DND-41 (cell line): ENCODE measurements at regions not wholly inside any gene's neighbourhood (a gene's known extent, or its start where the extent isn't known, plus 50 kb on each side); places are given as distances from the start of the nearest gene placed in this dataset.
"Not testable (repeated sequence)": the region's sequence is repeated elsewhere in the genome, so short reads cannot be mapped to it uniquely, and the experiment has no call there.

Experiments
- ATAC-seq: fragments of 200-7000 bp; cut with Tn5 transposase; 3 replicates; pipeline ENCODE4 v1.9.1; 2021; ENCODE audit warnings: low read depth; ENCODE audit not compliant: insufficient read depth
- DNase-seq: peaks from one replicate; pipeline ENCODE4 v3.0.0-alpha.2; 2020
- H2AFZ ChIP-seq: 2 replicates; pipeline ENCODE4 v1.6.0; 2012; ENCODE audit warnings: low read depth, low read length
- H3K27ac ChIP-seq: 2 replicates; pipeline ENCODE4 v1.5.1; 2012; ENCODE audit warnings: low read length, inconsistent platforms
- H3K27me3 ChIP-seq: fragments of 200-600 bp; sonication (generic); 2 replicates; pipeline ENCODE4 v1.6.0; 2012; ENCODE audit warnings: low read length, mild to moderate bottlenecking, inconsistent platforms; ENCODE audit not compliant: insufficient read depth, poor library complexity
- H3K36me3 ChIP-seq: 2 replicates; pipeline ENCODE4 v1.5.1; 2012; ENCODE audit warnings: low read length, inconsistent platforms; ENCODE audit not compliant: insufficient read depth
- H3K4me1 ChIP-seq: 2 replicates; pipeline ENCODE4 v1.5.1; 2012; ENCODE audit warnings: mild to moderate bottlenecking, low read length; ENCODE audit not compliant: insufficient read depth
- H3K4me2 ChIP-seq: 2 replicates; pipeline ENCODE4 v1.6.0; 2012; ENCODE audit warnings: mild to moderate bottlenecking, moderate library complexity, low read length, inconsistent platforms; ENCODE audit not compliant: insufficient read depth
- H3K4me3 ChIP-seq, 2 experiments: fragments of 200-600 bp in 1 of 2; shearing (Covaris generic) in 1 of 2; 2 replicates each; pipeline ENCODE4 v1.5.1; 2012 to 2016; ENCODE audit warnings: inconsistent platforms in 2 of 2, low read length in 2 of 2, mild to moderate bottlenecking in 2 of 2, low read depth in 1 of 2, moderate library complexity in 1 of 2
- H3K79me2 ChIP-seq: 2 replicates; pipeline ENCODE4 v1.6.0; 2012; ENCODE audit warnings: low read length, inconsistent platforms; ENCODE audit not compliant: insufficient read depth
- H3K9ac ChIP-seq: 2 replicates; pipeline ENCODE4 v1.6.0; 2012; ENCODE audit warnings: low read depth, mild to moderate bottlenecking, inconsistent platforms, low read length, moderate library complexity
- H3K9me3 ChIP-seq: 2 replicates; pipeline ENCODE4 v1.5.1; 2012; ENCODE audit warnings: low read length, moderate library complexity, mild to moderate bottlenecking, inconsistent platforms; ENCODE audit not compliant: insufficient read depth, severe bottlenecking
- H4K20me1 ChIP-seq: 2 replicates; pipeline ENCODE4 v1.6.0; 2012; ENCODE audit warnings: low read length; ENCODE audit not compliant: insufficient read depth
- EZH2 ChIP-seq: IDR thresholded peaks from 3 replicates; pipeline ENCODE4 v1.6.1; 2012; ENCODE audit warnings: borderline replicate concordance, low read depth, mild to moderate bottlenecking, moderate library complexity, low read length, inconsistent platforms; ENCODE audit not compliant: severe bottlenecking
- TF ChIP-seq, protein P1 (sequence below): IDR thresholded peaks from 2 replicates; pipeline ENCODE4 v1.5.1; 2012; ENCODE audit warnings: borderline replicate concordance, low read length, moderate library complexity, mild to moderate bottlenecking; ENCODE audit not compliant: poor library complexity, severe bottlenecking; ENCODE audit errors: extremely low read depth

- no peak overlapping the region for H3K4me2 ChIP-seq
- no peaks in the 10 kb centered on the region for H3K4me1 ChIP-seq
- TF ChIP-seq EZH2: no peak
- TF ChIP-seq, protein P1, sequence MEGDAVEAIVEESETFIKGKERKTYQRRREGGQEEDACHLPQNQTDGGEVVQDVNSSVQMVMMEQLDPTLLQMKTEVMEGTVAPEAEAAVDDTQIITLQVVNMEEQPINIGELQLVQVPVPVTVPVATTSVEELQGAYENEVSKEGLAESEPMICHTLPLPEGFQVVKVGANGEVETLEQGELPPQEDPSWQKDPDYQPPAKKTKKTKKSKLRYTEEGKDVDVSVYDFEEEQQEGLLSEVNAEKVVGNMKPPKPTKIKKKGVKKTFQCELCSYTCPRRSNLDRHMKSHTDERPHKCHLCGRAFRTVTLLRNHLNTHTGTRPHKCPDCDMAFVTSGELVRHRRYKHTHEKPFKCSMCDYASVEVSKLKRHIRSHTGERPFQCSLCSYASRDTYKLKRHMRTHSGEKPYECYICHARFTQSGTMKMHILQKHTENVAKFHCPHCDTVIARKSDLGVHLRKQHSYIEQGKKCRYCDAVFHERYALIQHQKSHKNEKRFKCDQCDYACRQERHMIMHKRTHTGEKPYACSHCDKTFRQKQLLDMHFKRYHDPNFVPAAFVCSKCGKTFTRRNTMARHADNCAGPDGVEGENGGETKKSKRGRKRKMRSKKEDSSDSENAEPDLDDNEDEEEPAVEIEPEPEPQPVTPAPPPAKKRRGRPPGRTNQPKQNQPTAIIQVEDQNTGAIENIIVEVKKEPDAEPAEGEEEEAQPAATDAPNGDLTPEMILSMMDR: no peak
- DNase-seq (no peak), ATAC-seq (no peak)
- H3K79me2 ChIP-seq: no peaks in the 10 kb centered on the region
- no peak overlapping the region for H2AFZ ChIP-seq
- no peaks in the 10 kb centered on the region for H3K9me3 ChIP-seq
- H3K27ac ChIP-seq: no peak overlapping the region
- H3K27me3 ChIP-seq: no peaks in the 10 kb centered on the region
- no peaks in the 10 kb centered on the region for H3K36me3 ChIP-seq
- H4K20me1 ChIP-seq: no peaks in the 10 kb centered on the region
- H3K9ac ChIP-seq: no peak overlapping the region
- no peak overlapping the region for H3K4me3 ChIP-seq
These were observed 112.0 kb upstream of the CLEC14A start for GRCh38 chr14:38367922-38368321.

GRCh38 chr14:38366374-38366773 is 110.5 kb upstream of the CLEC14A start:
- Histone ChIP-seq H3K9ac (no peak overlapping the region), H3K9me3 (no peaks in the 10 kb centered on the region), H2AFZ (no peak overlapping the region), H3K4me3 (no peak overlapping the region), H3K4me1 (no peaks in the 10 kb centered on the region), H3K79me2 (no peaks in the 10 kb centered on the region), H3K27ac (no peak overlapping the region), H4K20me1 (no peaks in the 10 kb centered on the region), H3K27me3 (no peaks in the 10 kb centered on the region), H3K36me3 (no peaks in the 10 kb centered on the region), H3K4me2 (no peak overlapping the region)
- no peak for ATAC-seq
- DNase-seq: no peak
- TF ChIP-seq EZH2: no peak
- TF ChIP-seq, protein P1: no peak

GRCh38 chr14:38363217-38363616 is 107.3 kb upstream of the CLEC14A start:
- no peak overlapping the region for H3K9ac ChIP-seq
- H3K9me3 ChIP-seq: no peaks in the 10 kb centered on the region
- H3K4me2 ChIP-seq: no peak overlapping the region
- ATAC-seq (no peak), DNase-seq (no peak)
- H4K20me1 ChIP-seq: no peaks in the 10 kb centered on the region
- H3K36me3 ChIP-seq: no peaks in the 10 kb centered on the region
- no peaks in the 10 kb centered on the region for H3K27me3 ChIP-seq
- TF ChIP-seq, protein P1: no peak
- no peak for TF ChIP-seq EZH2
- H3K4me1 ChIP-seq: no peaks in the 10 kb centered on the region
- H3K27ac ChIP-seq: no peak overlapping the region
- H3K4me3 ChIP-seq: no peak overlapping the region
- no peaks in the 10 kb centered on the region for H3K79me2 ChIP-seq
- no peak overlapping the region for H2AFZ ChIP-seq

DNA sequence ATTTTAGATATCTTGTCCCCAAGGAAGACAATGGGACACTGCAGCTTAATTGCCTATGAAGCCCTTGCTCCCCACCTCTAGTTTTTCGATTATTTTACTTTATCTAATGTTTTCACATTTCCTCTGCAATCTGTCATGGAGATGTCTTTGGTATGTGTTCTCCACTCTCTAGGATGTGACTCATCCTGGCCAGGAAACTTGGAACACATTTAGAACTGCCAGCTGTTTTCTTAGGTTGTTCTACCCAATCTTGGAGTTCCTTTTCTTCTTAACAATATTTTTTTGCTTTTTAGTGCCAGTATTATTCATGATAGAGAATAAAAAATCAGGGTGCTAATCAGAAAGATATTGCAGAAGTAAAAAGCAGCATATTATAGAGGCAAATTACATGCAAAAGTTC is 101.7 kb upstream of the CLEC14A start:
- H3K4me3 ChIP-seq: no peak overlapping the region
- TF ChIP-seq, protein P1: no peak
- no peak for TF ChIP-seq EZH2
- DNase-seq (no peak), ATAC-seq (no peak)
- no peaks in the 10 kb centered on the region for H3K27me3 ChIP-seq
- H3K4me1 ChIP-seq: no peaks in the 10 kb centered on the region
- no peaks in the 10 kb centered on the region for H3K9me3 ChIP-seq
- H4K20me1 ChIP-seq: no peaks in the 10 kb centered on the region
- no peaks in the 10 kb centered on the region for H3K79me2 ChIP-seq
- H2AFZ ChIP-seq: no peak overlapping the region
- no peak overlapping the region for H3K9ac ChIP-seq
- no peak overlapping the region for H3K4me2 ChIP-seq
- no peaks in the 10 kb centered on the region for H3K36me3 ChIP-seq
- H3K27ac ChIP-seq: no peak overlapping the region

GRCh38 chr14:38355473-38355872 is 99.6 kb upstream of the CLEC14A start:
- not testable (repeated sequence) for H3K4me1 ChIP-seq, H3K27ac ChIP-seq, H3K36me3 ChIP-seq

More at GRCh38 chr14:38355473-38355872, 99.6 kb upstream of the CLEC14A start:
- H3K27me3 ChIP-seq, H3K9me3 ChIP-seq, ATAC-seq, H3K9ac ChIP-seq, H2AFZ ChIP-seq, DNase-seq, H4K20me1 ChIP-seq, H3K4me2 ChIP-seq, H3K79me2 ChIP-seq, H3K4me3 ChIP-seq: not testable (repeated sequence)
